Calu3 (cell line): ENCODE measurements at regions not wholly inside any gene's neighbourhood (a gene's known extent, or its start where the extent isn't known, plus 50 kb on each side); places are given as distances from the start of the nearest gene placed in this dataset.

Experiments
- BruUV-seq: library from RNA; stranded (reverse); fragments of 400-500 nt; replicated peaks from 2 replicates; lab custom pipeline; 2021; lab: Mats Ljungman, UMichigan
- CTCF ChIA-PET: fragments of 300-600 bp; sonication (Branson Sonifier 250); formaldehyde crosslinking; loops from one replicate; lab custom pipeline; 2022; ENCODE audit warnings: antibody characterized with exemption; lab: Charles Lee
- DNase-seq: peaks from one replicate; pipeline ENCODE4 v3.0.0; 2022
- H3K27ac Mint-ChIP-seq: one replicate; pipeline ENCODE4 v1.8.0; 2022; ENCODE audit warnings: mixed read lengths; ENCODE audit not compliant: unreplicated experiment
- H3K27me3 Mint-ChIP-seq: one replicate; pipeline ENCODE4 v1.8.0; 2022; ENCODE audit warnings: mixed read lengths; ENCODE audit not compliant: unreplicated experiment
- H3K36me3 Mint-ChIP-seq: one replicate; pipeline ENCODE4 v1.8.0; 2022; ENCODE audit warnings: mild to moderate bottlenecking, moderate library complexity, mixed read lengths; ENCODE audit not compliant: insufficient read depth, unreplicated experiment
- H3K4me1 Mint-ChIP-seq: one replicate; pipeline ENCODE4 v1.8.0; 2022; ENCODE audit warnings: mild to moderate bottlenecking, low read depth, mixed read lengths; ENCODE audit not compliant: unreplicated experiment
- H3K4me3 Mint-ChIP-seq: one replicate; pipeline ENCODE4 v1.8.0; 2022; ENCODE audit warnings: mild to moderate bottlenecking, low read depth, moderate library complexity, mixed read lengths; ENCODE audit not compliant: unreplicated experiment
- H3K9me3 Mint-ChIP-seq: one replicate; pipeline ENCODE4 v1.8.0; 2022; ENCODE audit warnings: low read depth, mixed read lengths; ENCODE audit not compliant: unreplicated experiment
- intact Hi-C: fragments of 100-400 bp; cut with micrococcal nuclease; formaldehyde crosslinking; loops from one replicate; pipeline ENCODE4 v1.10.0; 2022; ENCODE audit not compliant: unreplicated experiment
- TF ChIP-seq, protein P1 (sequence below): fragments of 200-600 bp; IDR thresholded peaks from one replicate; pipeline ENCODE4 v1.8.0; 2022; ENCODE audit warnings: antibody characterized with exemption; ENCODE audit not compliant: unreplicated experiment

- H3K9me3 Mint-ChIP-seq: peaks cover 2% of the 10 kb centered on the region
- H3K36me3 Mint-ChIP-seq: peaks cover 4% of the 10 kb centered on the region
- BruUV-seq: no TSS peak
- no peak overlapping the region for H3K27ac Mint-ChIP-seq
- intact Hi-C loops: no loop called here
- CTCF ChIA-PET: no interaction called here
- no peaks in the 10 kb centered on the region for H3K4me1 Mint-ChIP-seq
- H3K4me3 Mint-ChIP-seq: no peak overlapping the region
- DNase-seq: no peak
- TF ChIP-seq, protein P1, sequence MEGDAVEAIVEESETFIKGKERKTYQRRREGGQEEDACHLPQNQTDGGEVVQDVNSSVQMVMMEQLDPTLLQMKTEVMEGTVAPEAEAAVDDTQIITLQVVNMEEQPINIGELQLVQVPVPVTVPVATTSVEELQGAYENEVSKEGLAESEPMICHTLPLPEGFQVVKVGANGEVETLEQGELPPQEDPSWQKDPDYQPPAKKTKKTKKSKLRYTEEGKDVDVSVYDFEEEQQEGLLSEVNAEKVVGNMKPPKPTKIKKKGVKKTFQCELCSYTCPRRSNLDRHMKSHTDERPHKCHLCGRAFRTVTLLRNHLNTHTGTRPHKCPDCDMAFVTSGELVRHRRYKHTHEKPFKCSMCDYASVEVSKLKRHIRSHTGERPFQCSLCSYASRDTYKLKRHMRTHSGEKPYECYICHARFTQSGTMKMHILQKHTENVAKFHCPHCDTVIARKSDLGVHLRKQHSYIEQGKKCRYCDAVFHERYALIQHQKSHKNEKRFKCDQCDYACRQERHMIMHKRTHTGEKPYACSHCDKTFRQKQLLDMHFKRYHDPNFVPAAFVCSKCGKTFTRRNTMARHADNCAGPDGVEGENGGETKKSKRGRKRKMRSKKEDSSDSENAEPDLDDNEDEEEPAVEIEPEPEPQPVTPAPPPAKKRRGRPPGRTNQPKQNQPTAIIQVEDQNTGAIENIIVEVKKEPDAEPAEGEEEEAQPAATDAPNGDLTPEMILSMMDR: no peak
- H3K27me3 Mint-ChIP-seq: no peaks in the 10 kb centered on the region
These were observed 97.8 kb upstream of the TMEM168 start for GRCh38 chr7:112887976-112888375.

DNA sequence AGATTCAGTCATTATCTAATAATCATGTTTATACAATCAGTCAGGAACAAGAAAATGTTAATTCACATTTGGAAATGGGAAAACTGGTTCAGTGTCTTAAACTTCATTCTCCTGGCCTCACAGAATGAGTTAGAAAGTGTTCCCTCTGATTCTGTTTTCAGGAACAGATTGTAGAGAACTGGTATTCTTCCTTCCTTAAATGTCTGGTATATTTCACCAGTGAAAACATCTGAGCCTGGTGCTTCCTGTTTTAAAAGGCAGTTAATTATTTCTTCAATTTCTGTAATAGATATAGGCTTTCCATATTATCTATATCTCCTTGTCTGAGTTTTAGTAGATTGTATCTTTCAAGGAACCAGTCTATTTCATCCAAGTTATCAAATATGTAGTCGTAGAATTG, 97.1 kb upstream of the TMEM168 start:
- DNase-seq: no peak
- CTCF ChIA-PET: no interaction called here
- Mint-ChIP-seq H3K27ac (no peak overlapping the region), H3K27me3 (no peaks in the 10 kb centered on the region), H3K9me3 (peaks cover 2% of the 10 kb centered on the region), H3K4me3 (no peak overlapping the region), H3K36me3 (peaks cover 4% of the 10 kb centered on the region), H3K4me1 (no peaks in the 10 kb centered on the region)
- BruUV-seq: no TSS peak
- intact Hi-C loops: no loop called here
- TF ChIP-seq, protein P1: no peak

DNA sequence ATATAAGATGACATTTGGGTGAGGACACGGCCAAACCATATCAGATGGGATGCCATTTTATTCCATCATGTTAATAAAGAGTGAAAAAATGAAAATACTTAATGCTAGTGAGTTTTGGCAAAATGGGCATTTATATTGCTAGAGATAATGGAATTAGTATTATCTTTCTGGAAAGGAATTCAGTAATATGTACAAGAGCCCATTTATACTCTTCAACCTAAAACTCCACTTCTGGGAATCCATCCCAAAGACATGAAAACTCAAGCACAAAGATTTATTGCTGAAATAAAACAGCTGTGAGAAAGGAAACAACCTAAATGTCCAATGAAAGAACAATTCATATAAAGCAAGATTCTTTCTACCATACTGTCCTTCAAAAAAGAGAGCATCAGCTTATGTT, 96.0 kb upstream of the TMEM168 start:
- CTCF ChIA-PET: no interaction called here
- Mint-ChIP-seq H3K4me1 (no peaks in the 10 kb centered on the region), H3K27me3 (no peaks in the 10 kb centered on the region), H3K36me3 (no peaks in the 10 kb centered on the region), H3K27ac (no peak overlapping the region), H3K4me3 (no peak overlapping the region), H3K9me3 (peaks cover 2% of the 10 kb centered on the region)
- DNase-seq: no peak
- intact Hi-C loops: no loop called here
- BruUV-seq: no TSS peak
- TF ChIP-seq, protein P1: no peak

GRCh38 chr7:112882991-112883390, 92.8 kb upstream of the TMEM168 start:
- Mint-ChIP-seq H3K4me1 (no peaks in the 10 kb centered on the region), H3K36me3 (no peaks in the 10 kb centered on the region), H3K27me3 (no peaks in the 10 kb centered on the region), H3K9me3 (peaks cover 2% of the 10 kb centered on the region), H3K4me3 (no peak overlapping the region), H3K27ac (no peak overlapping the region)
- intact Hi-C loops: no loop called here
- CTCF ChIA-PET: no interaction called here
- no TSS peak for BruUV-seq
- TF ChIP-seq, protein P1: no peak
- no peak for DNase-seq
